ENCODE measurements at regions not wholly inside any gene's neighbourhood (a gene's known extent, or its start where the extent isn't known, plus 50 kb on each side); places are given as distances from the start of the nearest gene placed in this dataset.

- H3K9me3 Mint-ChIP-seq = no peaks in the 10 kb centered on the region
Observed at GRCh38 chr2:16404146-16404545, 261.5 kb downstream of the CYRIA start.

GRCh38 chr2:16402891-16403290, 262.7 kb downstream of the CYRIA start:
- Mint-ChIP-seq H3K36me3 (no peaks in the 10 kb centered on the region), H3K4me1 (no peaks in the 10 kb centered on the region), H3K27ac (no peak overlapping the region), H3K27me3 (ENCODE audit: low read depth in 3 of 3) (no peaks in the 10 kb centered on the region), H3K9me3 (no peaks in the 10 kb centered on the region), H3K4me3 (no peak overlapping the region)
- no peak for DNase-seq

More at GRCh38 chr2:16404146-16404545, 261.5 kb downstream of the CYRIA start:
- H3K27me3 Mint-ChIP-seq (ENCODE audit: low read depth in 3 of 3) = peaks cover 0 to 1% (median 0%) of the 10 kb centered on the region in 3 donors
- no peak overlapping the region for H3K27ac Mint-ChIP-seq
- H3K4me3 Mint-ChIP-seq = no peak overlapping the region
- H3K36me3 Mint-ChIP-seq = no peaks in the 10 kb centered on the region
- DNase-seq = no peak
- H3K4me1 Mint-ChIP-seq = no peaks in the 10 kb centered on the region

DNA sequence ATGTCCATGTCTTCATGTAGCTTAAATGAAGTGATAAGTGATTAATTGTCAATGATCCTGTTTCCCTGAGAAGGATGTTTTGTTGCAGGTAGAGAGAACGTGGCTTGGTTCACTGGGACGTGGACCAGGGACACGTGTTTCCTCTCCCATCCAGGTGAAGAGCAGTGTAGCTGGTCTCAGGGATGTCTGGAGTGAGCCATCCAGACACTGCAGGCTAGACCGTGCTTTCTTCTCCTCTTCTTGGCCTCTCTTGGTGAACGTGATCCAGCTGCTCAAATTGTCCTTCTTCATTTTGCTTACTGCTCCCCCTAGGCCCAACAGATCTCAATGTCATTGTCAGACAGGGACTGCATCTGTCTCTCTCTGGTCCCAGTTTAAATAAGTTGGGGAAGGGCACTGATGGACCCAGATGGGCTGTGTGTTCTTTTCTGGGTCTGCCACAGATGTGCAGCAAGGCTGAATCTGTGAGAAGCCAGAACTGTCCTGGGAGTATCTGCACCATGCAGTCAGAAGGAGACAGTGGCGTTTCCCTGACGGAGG, 263.8 kb downstream of the CYRIA start:
- DNase-seq = no peak
- Mint-ChIP-seq H3K4me1 (no peaks in the 10 kb centered on the region), H3K4me3 (no peak overlapping the region), H3K9me3 (no peaks in the 10 kb centered on the region), H3K36me3 (no peaks in the 10 kb centered on the region), H3K27me3 (ENCODE audit: low read depth in 3 of 3) (no peaks in the 10 kb centered on the region), H3K27ac (no peak overlapping the region)

DNA sequence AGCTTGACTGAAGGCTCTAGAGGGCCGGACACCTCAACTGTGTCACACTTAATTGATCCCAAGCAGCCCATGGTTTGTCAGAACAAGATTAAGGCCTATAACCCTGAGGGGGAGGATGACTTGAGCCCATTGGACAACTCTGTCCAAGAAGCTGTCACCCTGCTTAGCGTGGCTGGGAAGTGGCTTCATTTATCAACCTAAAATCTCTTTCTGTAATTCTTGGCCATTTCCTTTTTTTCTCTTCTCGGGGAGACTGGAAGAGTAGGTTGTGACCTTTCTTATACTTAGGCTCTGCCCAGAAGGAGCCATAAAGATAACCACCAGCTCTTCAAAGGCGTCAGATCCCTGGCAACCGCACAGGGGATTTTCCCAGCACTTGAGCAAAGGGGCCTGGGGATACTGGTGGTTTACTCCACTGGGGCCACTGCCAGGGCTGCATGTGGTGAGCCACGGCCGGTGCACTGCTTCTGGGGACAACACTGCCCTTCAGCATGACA, 265.5 kb downstream of the CYRIA start:
- Mint-ChIP-seq H3K27ac (no peak overlapping the region), H3K9me3 (no peaks in the 10 kb centered on the region), H3K27me3 (ENCODE audit: low read depth in 3 of 3) (no peaks in the 10 kb centered on the region), H3K36me3 (no peaks in the 10 kb centered on the region), H3K4me3 (no peak overlapping the region), H3K4me1 (no peaks in the 10 kb centered on the region)
- DNase-seq = no peak

DNA sequence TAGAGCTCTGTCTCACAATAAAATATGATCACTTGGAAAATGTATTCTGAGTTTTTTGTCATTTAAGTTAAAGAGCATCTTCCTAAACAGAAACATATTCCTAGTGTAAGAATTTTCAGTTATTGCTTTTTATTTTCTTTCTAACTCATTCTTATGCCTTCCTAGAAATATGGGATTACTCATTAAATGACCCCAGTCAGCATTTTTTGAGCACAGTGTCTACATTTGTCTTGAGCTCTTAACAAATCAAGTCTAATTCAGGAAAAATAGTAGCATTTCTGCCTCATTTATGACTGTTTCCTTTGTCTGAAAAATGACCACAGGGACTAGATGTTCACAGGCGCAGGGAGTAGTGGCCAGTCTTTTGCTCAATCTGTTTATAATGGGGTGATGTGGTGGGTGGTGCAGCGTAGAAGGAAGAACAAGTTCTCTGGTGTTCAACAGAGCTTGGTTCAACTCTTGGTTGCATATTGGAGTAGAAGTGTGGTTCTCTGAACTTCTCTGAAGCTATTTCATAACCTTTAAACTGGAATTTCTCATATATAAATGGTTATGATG, 267.1 kb downstream of the CYRIA start:
- H3K36me3 Mint-ChIP-seq = no peaks in the 10 kb centered on the region
- H3K4me3 Mint-ChIP-seq = no peak overlapping the region
- H3K9me3 Mint-ChIP-seq = no peaks in the 10 kb centered on the region
- no peak overlapping the region for H3K27ac Mint-ChIP-seq
- H3K4me1 Mint-ChIP-seq = no peaks in the 10 kb centered on the region
- DNase-seq = no peak
- H3K27me3 Mint-ChIP-seq (ENCODE audit: low read depth in 3 of 3) = no peaks in the 10 kb centered on the region

DNA sequence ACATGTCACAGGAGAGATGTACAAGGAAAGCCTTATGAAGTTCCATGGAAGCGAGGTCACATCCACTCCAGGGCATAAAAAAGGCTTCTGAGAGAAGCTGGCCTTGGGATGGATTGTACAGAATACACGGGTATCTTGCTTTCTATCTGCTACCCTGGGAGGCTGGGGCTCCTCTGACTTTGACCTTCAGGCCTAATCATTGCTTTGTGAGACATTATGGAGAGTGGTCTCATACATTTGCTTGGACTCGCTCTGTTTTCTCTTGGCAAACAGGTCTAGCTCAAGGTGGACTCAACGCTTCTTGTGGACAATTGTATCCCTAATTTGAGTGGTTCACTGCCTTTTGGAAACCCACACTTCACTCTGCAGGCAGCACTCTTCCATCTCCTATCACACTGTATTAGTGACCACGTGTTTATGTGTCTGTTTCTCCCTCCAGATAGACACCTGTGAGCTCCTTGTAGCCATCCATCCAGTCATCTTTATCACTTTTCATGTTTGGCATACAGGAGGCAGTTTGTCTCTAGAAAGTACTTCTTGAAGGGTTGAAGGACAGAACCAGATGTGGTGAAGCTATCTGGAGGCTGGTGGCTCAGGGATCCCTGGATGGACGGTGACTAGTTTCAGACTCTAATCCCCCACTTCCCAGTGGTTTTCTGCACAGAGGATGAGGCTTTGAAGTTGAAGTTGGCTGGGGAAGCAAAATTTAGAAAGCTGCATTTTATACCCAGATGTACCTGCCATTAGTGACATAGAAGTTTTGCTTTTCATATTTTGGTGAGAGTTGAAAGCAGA, 267.8 kb downstream of the CYRIA start:
- Mint-ChIP-seq H3K4me3 (no peak overlapping the region), H3K27me3 (ENCODE audit: low read depth in 3 of 3) (no peaks in the 10 kb centered on the region), H3K27ac (no peak overlapping the region), H3K36me3 (no peaks in the 10 kb centered on the region), H3K9me3 (no peaks in the 10 kb centered on the region), H3K4me1 (no peaks in the 10 kb centered on the region)
- DNase-seq = no peak

- H3K27me3 Mint-ChIP-seq (ENCODE audit: low read depth in 3 of 3) = no peaks in the 10 kb centered on the region
- H3K4me1 Mint-ChIP-seq = no peaks in the 10 kb centered on the region
- H3K4me3 Mint-ChIP-seq = no peak overlapping the region
- no peaks in the 10 kb centered on the region for H3K36me3 Mint-ChIP-seq
- no peak overlapping the region for H3K27ac Mint-ChIP-seq
- no peaks in the 10 kb centered on the region for H3K9me3 Mint-ChIP-seq
- no peak for DNase-seq
Observed at GRCh38 chr2:16396986-16397385, 268.6 kb downstream of the CYRIA start.

- DNase-seq = no peak
- Mint-ChIP-seq H3K4me1 (no peaks in the 10 kb centered on the region), H3K9me3 (no peaks in the 10 kb centered on the region)
Observed at GRCh38 chr2:16396171-16396570, 269.5 kb downstream of the CYRIA start.

GRCh38 chr2:16395601-16396000, 270.0 kb downstream of the CYRIA start:
- DNase-seq = no peak
- H3K36me3 Mint-ChIP-seq = no peaks in the 10 kb centered on the region
- no peak overlapping the region for H3K27ac Mint-ChIP-seq
- no peak overlapping the region for H3K4me3 Mint-ChIP-seq
- no peaks in the 10 kb centered on the region for H3K4me1 Mint-ChIP-seq
- H3K9me3 Mint-ChIP-seq = no peaks in the 10 kb centered on the region
- H3K27me3 Mint-ChIP-seq (ENCODE audit: low read depth in 3 of 3) = no peaks in the 10 kb centered on the region

More at GRCh38 chr2:16396171-16396570, 269.5 kb downstream of the CYRIA start:
- Mint-ChIP-seq H3K27me3 (ENCODE audit: low read depth in 3 of 3) (no peaks in the 10 kb centered on the region), H3K27ac (no peak overlapping the region), H3K4me3 (no peak overlapping the region), H3K36me3 (no peaks in the 10 kb centered on the region)

GRCh38 chr2:16394986-16395550, 270.6 kb downstream of the CYRIA start:
- no peak for DNase-seq
- Mint-ChIP-seq H3K4me1 (no peaks in the 10 kb centered on the region), H3K4me3 (no peak overlapping the region), H3K9me3 (no peaks in the 10 kb centered on the region), H3K27me3 (ENCODE audit: low read depth in 3 of 3) (no peaks in the 10 kb centered on the region), H3K36me3 (no peaks in the 10 kb centered on the region), H3K27ac (no peak overlapping the region)

DNA sequence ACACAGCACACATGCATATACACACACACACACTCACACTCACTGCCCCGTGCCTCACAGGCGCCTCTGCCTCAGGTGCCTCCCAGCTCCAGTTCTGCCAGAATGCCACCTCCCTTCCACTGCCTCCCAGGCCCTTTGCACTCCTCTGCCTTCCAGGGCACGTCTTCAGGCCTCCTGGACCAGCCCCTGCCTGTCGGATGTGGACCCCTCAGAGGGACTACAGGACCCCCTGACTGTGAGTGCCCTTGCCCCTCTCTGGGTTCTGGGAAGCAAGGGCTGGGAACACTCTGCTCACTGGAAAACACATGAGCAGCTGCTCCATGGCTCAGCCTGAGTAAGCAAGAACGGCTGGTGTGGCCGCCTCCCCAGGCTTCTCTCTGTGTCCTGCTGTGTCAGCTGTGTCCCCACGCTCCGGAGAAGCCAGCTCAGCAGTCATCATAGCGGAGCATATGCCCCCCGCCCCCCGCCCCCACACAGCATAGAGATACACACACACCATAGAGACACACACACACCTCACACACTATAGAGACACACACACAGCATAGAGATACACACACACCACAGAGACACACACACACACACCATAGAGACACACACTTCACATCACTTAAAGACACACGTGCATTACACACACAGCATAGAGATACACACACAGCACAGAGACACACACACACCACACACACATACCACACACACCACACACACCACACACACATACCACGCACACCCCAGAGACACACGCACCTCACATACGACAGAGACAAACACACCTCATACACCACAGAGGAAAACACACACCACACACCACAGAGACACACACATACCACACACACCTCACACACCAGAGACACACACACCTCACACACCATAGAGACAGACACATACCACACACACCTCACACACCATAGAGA, 271.3 kb downstream of the CYRIA start:
- Mint-ChIP-seq H3K36me3 (no peaks in the 10 kb centered on the region), H3K27me3 (ENCODE audit: low read depth in 3 of 3) (no peaks in the 10 kb centered on the region), H3K4me1 (no peaks in the 10 kb centered on the region), H3K4me3 (no peak overlapping the region), H3K27ac (no peak overlapping the region), H3K9me3 (no peaks in the 10 kb centered on the region)
- no peak for DNase-seq

- no peaks in the 10 kb centered on the region for H3K9me3 Mint-ChIP-seq
- H3K27ac Mint-ChIP-seq = no peak overlapping the region
- no peaks in the 10 kb centered on the region for H3K4me1 Mint-ChIP-seq
- no peaks in the 10 kb centered on the region for H3K36me3 Mint-ChIP-seq
- no peak overlapping the region for H3K4me3 Mint-ChIP-seq
- H3K27me3 Mint-ChIP-seq (ENCODE audit: low read depth in 3 of 3) = no peaks in the 10 kb centered on the region
- DNase-seq = no peak
Observed at GRCh38 chr2:16393500-16394071, 272.0 kb downstream of the CYRIA start.

DNA sequence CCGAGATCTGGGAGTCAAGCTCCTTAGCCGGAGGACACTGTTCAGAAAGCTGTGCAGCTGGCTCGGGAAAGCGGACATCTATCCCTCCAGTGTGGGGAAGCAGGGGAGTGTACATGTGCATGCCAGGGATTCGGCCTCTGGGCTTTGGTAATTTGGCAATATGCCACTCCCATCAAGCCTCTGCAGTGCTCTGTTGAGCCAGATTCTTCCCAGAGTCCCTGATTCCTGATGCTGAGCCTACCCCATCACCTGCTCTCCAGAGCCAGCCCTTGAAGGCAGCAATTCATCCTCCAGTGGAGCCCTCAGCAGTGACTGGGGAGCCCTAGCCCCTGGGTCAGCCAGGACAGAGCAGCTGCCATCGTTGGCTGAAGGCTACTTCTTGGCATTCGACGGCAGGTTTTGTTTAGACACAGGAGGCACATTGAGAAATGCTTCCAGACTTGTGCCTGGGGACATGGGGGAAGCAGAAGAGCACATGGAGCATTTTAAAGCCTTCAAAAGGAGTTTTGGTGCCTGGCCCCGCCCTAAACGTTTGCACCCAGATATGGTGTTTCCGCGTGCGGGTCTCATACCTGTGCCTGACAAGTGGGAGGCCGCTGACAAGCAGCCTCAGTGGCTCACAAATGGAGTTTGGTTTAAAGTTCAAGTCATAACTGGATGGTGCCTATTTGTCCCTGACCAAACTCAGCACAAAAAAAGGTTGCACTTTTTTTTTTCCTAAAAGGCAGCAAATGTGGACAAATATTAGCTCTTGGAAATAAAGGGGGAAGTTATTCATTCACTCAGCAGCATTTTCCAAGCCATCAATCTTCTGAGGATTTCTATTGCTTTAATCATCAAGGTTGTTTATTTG, 272.8 kb downstream of the CYRIA start:
- H3K27me3 Mint-ChIP-seq (ENCODE audit: low read depth in 3 of 3) = peaks cover 0 to 1% (median 0%) of the 10 kb centered on the region in 3 donors
- H3K4me1 Mint-ChIP-seq = no peaks in the 10 kb centered on the region
- DNase-seq = no peak
- no peaks in the 10 kb centered on the region for H3K9me3 Mint-ChIP-seq
- H3K27ac Mint-ChIP-seq = no peak overlapping the region
- no peaks in the 10 kb centered on the region for H3K36me3 Mint-ChIP-seq
- no peak overlapping the region for H3K4me3 Mint-ChIP-seq
